ENCODE measurements at regions not wholly inside any gene's neighbourhood (a gene's known extent, or its start where the extent isn't known, plus 50 kb on each side); places are given as distances from the start of the nearest gene placed in this dataset.

- TF ChIP-seq E2F8 (IDR thresholded peaks at IDR 0.05; ENCODE audit: low read depth, partially characterized antibody) (no peak), BCLAF1 (IDR thresholded peaks at IDR 0.05) (no peak), TARDBP (IDR thresholded peaks at IDR 0.05; ENCODE audit: borderline replicate concordance) (no peak), ATF3 (IDR thresholded peaks at IDR 0.05; ENCODE audit: borderline replicate concordance, extremely low read depth, low read depth, low read length) (no peak), GABPA (IDR thresholded peaks at IDR 0.05; ENCODE audit: low read depth) (no peak), BHLHE40 (IDR thresholded peaks at IDR 0.05; ENCODE audit: borderline replicate concordance in 1 of 2, low read depth in 2 of 2, low read length in 1 of 2) (no peak)
Measured at GRCh38 chr13:74705438-74705837, 571.2 kb upstream of the KLF12 start (continued).
